Frontal cortex (tissue), 3 donors: ENCODE measurements at regions not wholly inside any gene's neighbourhood (a gene's known extent, or its start where the extent isn't known, plus 50 kb on each side); places are given as distances from the start of the nearest gene placed in this dataset.
"Not testable (repeated sequence)": the region's sequence is repeated elsewhere in the genome, so short reads cannot be mapped to it uniquely, and the experiment has no call there.

Experiments used
- DNase-seq, 2 donors: peaks; one replicate each; pipeline ENCODE4 v3.0.0; 2012; ENCODE audit warnings: low spot score in 2 of 2
- FAIRE-seq: peaks from 2 replicates; lab custom pipeline; 2012; peaks lifted over from hg19 to GRCh38; lab: Jason Lieb, UNC
- donor health status: control.
- donor health status: control.
- donor health status: control.

GRCh38 chr12:107144441-107144840 lies 51.1 kb upstream of the CRY1 start:
- DNase-seq = no peak
- no peak for FAIRE-seq

GRCh38 chr12:107144990-107145389 lies 51.6 kb upstream of the CRY1 start:
- FAIRE-seq (no peak), DNase-seq (no peak)

- no peak for FAIRE-seq
- no peak for DNase-seq
These were observed 52.0 kb upstream of the CRY1 start for GRCh38 chr12:107145397-107145796.

- no peak for DNase-seq
- FAIRE-seq = no peak
These were observed 54.8 kb upstream of the CRY1 start for GRCh38 chr12:107148107-107148506.

GRCh38 chr12:107152315-107152714 lies 59.0 kb upstream of the CRY1 start:
- FAIRE-seq (no peak), DNase-seq (no peak)

GRCh38 chr12:107159384-107159900 lies 66.1 kb upstream of the CRY1 start:
- DNase-seq (no peak), FAIRE-seq (no peak)

GRCh38 chr12:107163413-107163812 lies 70.1 kb upstream of the CRY1 start:
- DNase-seq = no peak
- FAIRE-seq = no peak

GRCh38 chr12:107164392-107164791 lies 71.0 kb upstream of the CRY1 start:
- no peak for FAIRE-seq

GRCh38 chr12:107165581-107165980 lies 72.2 kb upstream of the CRY1 start:
- DNase-seq (no peak), FAIRE-seq (no peak)

More at GRCh38 chr12:107164392-107164791, 71.0 kb upstream of the CRY1 start:
- no peak for DNase-seq

- no peak for FAIRE-seq
These were observed 74.4 kb upstream of the CRY1 start for GRCh38 chr12:107167756-107168155.

GRCh38 chr12:107169200-107169599 lies 75.9 kb upstream of the CRY1 start:
- no peak for DNase-seq
- no peak for FAIRE-seq

More at GRCh38 chr12:107167756-107168155, 74.4 kb upstream of the CRY1 start:
- DNase-seq = no peak

GRCh38 chr12:107178776-107179175 lies 85.4 kb upstream of the CRY1 start:
- DNase-seq (no peak), FAIRE-seq (no peak)

GRCh38 chr12:107179871-107180270 lies 86.5 kb upstream of the CRY1 start:
- FAIRE-seq = no peak
- no peak for DNase-seq

- FAIRE-seq (no peak), DNase-seq (no peak)
These were observed 86.9 kb upstream of the CRY1 start for GRCh38 chr12:107180272-107180671.

- DNase-seq = no peak
- no peak for FAIRE-seq
These were observed 91.1 kb upstream of the CRY1 start for GRCh38 chr12:107184359-107184930.

GRCh38 chr12:107196681-107197080 lies 103.3 kb upstream of the CRY1 start:
- no peak for DNase-seq
- no peak for FAIRE-seq

GRCh38 chr12:107200394-107200793 lies 107.0 kb upstream of the CRY1 start:
- DNase-seq (no peak), FAIRE-seq (no peak)

- DNase-seq (no peak), FAIRE-seq (no peak)
These were observed 114.7 kb upstream of the CRY1 start for GRCh38 chr12:107207931-107208525.

GRCh38 chr12:107209700-107210099 lies 116.4 kb upstream of the CRY1 start:
- DNase-seq, FAIRE-seq: not testable (repeated sequence)

GRCh38 chr12:107214373-107214773 lies 121.0 kb upstream of the CRY1 start:
- not testable (repeated sequence) for DNase-seq

GRCh38 chr12:107216411-107216810 lies 123.1 kb upstream of the CRY1 start:
- FAIRE-seq, DNase-seq: not testable (repeated sequence)

More at GRCh38 chr12:107214373-107214773, 121.0 kb upstream of the CRY1 start:
- not testable (repeated sequence) for FAIRE-seq

- no peak for FAIRE-seq
- no peak for DNase-seq
These were observed 126.0 kb upstream of the CRY1 start for GRCh38 chr12:107219301-107219700.
